ENCODE measurements at regions not wholly inside any gene's neighbourhood (a gene's known extent, or its start where the extent isn't known, plus 50 kb on each side); places are given as distances from the start of the nearest gene placed in this dataset.

DNA sequence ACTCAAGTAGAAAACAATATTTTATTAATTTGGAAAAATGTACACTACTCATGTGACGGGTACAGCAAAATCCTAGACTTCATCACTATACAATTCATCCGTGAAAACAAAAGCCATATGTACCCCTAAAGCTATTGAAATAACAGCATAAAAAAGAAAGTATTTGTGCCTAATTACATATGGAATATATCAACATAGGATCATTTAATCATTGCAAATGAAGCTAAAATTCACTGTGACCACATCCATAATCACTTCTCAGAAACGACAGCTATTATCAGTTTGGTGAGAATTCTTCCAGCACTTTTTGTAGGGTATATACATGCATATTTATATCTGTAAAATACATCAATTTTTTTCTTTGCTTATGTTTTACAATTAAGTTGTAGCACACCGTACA is 128.0 kb downstream of the ARL4A start:
- no peak for DNase-seq
- Mint-ChIP-seq H3K4me3 (ENCODE audit: unreplicated experiment) (no peak overlapping the region), H3K36me3 (ENCODE audit: unreplicated experiment) (no peaks in the 10 kb centered on the region), H3K4me1 (ENCODE audit: low read depth, unreplicated experiment) (no peaks in the 10 kb centered on the region), H3K27me3 (ENCODE audit: unreplicated experiment) (no peaks in the 10 kb centered on the region), H3K27ac (ENCODE audit: unreplicated experiment) (no peak overlapping the region), H3K9me3 (ENCODE audit: unreplicated experiment) (no peaks in the 10 kb centered on the region)
- TF ChIP-seq, protein P1, sequence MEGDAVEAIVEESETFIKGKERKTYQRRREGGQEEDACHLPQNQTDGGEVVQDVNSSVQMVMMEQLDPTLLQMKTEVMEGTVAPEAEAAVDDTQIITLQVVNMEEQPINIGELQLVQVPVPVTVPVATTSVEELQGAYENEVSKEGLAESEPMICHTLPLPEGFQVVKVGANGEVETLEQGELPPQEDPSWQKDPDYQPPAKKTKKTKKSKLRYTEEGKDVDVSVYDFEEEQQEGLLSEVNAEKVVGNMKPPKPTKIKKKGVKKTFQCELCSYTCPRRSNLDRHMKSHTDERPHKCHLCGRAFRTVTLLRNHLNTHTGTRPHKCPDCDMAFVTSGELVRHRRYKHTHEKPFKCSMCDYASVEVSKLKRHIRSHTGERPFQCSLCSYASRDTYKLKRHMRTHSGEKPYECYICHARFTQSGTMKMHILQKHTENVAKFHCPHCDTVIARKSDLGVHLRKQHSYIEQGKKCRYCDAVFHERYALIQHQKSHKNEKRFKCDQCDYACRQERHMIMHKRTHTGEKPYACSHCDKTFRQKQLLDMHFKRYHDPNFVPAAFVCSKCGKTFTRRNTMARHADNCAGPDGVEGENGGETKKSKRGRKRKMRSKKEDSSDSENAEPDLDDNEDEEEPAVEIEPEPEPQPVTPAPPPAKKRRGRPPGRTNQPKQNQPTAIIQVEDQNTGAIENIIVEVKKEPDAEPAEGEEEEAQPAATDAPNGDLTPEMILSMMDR (IDR thresholded peaks at IDR 0.05; ENCODE audit: partially characterized antibody, unreplicated experiment): no peak

DNA sequence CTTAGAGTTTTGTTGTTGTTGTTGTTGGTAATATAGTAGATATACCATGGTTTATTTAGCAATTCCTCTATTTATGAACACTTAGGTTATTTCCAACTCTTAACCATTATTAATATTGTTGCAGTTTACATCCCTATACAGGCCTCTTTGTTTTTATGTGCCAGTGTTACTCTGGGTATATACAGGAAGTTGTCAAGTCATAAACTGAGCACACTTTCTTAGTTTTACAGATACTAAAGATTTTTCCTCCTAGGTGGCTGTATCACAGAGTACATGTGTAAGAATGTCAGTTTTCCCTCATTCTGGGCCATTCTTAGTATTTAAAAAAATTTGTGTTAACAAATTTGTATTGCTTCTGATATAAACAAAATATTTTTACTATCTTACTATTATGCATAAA is 128.4 kb downstream of the ARL4A start:
- DNase-seq: no peak
- Mint-ChIP-seq H3K9me3 (ENCODE audit: unreplicated experiment) (no peaks in the 10 kb centered on the region), H3K4me1 (ENCODE audit: low read depth, unreplicated experiment) (no peaks in the 10 kb centered on the region), H3K27ac (ENCODE audit: unreplicated experiment) (no peak overlapping the region), H3K27me3 (ENCODE audit: unreplicated experiment) (no peaks in the 10 kb centered on the region), H3K36me3 (ENCODE audit: unreplicated experiment) (no peaks in the 10 kb centered on the region), H3K4me3 (ENCODE audit: unreplicated experiment) (no peak overlapping the region)
- TF ChIP-seq, protein P1 (IDR thresholded peaks at IDR 0.05; ENCODE audit: partially characterized antibody, unreplicated experiment): no peak

DNA sequence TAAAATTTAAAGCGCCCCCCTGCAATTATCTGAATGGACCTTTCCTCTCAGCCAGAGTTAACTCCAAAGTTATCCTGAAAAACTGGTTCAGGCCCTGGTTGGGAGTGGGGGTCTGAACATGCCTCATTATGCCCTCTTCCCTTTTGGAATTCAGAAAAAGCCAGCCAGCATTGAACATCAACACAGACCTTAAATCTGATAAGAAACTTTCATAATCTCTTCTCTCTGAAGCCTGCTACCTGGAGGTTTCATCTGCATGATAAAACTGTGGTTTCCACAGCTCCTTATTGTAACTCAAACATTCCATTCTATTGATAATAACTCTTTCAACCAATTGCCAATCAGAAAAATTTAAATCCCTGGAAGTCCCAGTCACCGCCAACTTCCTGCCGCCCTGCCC is 133.3 kb downstream of the ARL4A start:
- Mint-ChIP-seq H3K4me1 (ENCODE audit: low read depth, unreplicated experiment) (no peaks in the 10 kb centered on the region), H3K27ac (ENCODE audit: unreplicated experiment) (no peak overlapping the region), H3K36me3 (ENCODE audit: unreplicated experiment) (no peaks in the 10 kb centered on the region), H3K27me3 (ENCODE audit: unreplicated experiment) (no peaks in the 10 kb centered on the region), H3K4me3 (ENCODE audit: unreplicated experiment) (no peak overlapping the region), H3K9me3 (ENCODE audit: unreplicated experiment) (no peaks in the 10 kb centered on the region)
- TF ChIP-seq, protein P1 (IDR thresholded peaks at IDR 0.05; ENCODE audit: partially characterized antibody, unreplicated experiment): no peak
- DNase-seq: no peak

DNA sequence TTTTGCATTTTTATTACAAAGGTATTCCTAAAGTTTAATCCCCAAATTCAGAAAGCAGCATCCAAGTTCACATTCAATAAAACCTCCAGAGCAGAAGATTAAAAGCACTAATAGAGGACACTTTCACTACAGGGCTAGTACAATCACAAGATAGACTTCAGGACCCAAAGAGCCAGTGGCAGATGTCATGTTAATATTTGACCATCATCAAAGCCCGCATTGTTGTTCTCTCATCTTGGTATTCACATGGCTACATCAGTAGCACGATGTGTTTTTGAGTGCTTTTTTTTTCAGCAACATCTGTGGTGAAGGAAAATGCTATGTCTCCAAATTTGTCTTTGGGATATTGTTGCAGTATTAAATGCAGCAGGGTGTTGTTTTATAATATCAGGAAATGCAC is 134.3 kb downstream of the ARL4A start:
- Mint-ChIP-seq H3K9me3 (ENCODE audit: unreplicated experiment) (no peaks in the 10 kb centered on the region), H3K27me3 (ENCODE audit: unreplicated experiment) (no peaks in the 10 kb centered on the region), H3K4me1 (ENCODE audit: low read depth, unreplicated experiment) (no peaks in the 10 kb centered on the region), H3K36me3 (ENCODE audit: unreplicated experiment) (no peaks in the 10 kb centered on the region), H3K4me3 (ENCODE audit: unreplicated experiment) (no peak overlapping the region), H3K27ac (ENCODE audit: unreplicated experiment) (no peak overlapping the region)
- TF ChIP-seq, protein P1 (IDR thresholded peaks at IDR 0.05; ENCODE audit: partially characterized antibody, unreplicated experiment): no peak
- DNase-seq: no peak

DNA sequence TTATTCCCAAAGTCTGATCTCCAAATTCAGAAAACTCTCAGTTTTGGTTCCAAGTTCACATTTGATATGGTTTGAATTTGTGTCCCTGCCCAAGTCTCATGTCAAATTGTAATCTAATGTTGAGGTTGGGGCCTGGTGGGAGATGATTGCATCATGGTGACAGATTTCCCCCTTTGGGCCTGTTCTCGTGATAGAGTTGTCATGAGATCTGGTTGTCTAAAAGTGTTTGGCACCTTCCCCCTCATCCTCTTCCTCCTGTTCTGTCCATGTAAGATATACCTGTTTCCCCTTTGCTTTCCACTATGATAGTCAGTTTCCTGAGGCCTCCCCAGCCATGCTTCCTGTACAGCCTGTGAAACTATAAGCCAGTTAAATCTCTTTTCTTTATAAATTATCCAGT is 138.6 kb downstream of the ARL4A start:
- TF ChIP-seq, protein P1 (IDR thresholded peaks at IDR 0.05; ENCODE audit: partially characterized antibody, unreplicated experiment): no peak

More for the DNA sequence above, 138.6 kb downstream of the ARL4A start:
- H3K36me3 Mint-ChIP-seq (ENCODE audit: unreplicated experiment): no peaks in the 10 kb centered on the region
- no peak for DNase-seq
- H3K27ac Mint-ChIP-seq (ENCODE audit: unreplicated experiment): no peak overlapping the region
- H3K27me3 Mint-ChIP-seq (ENCODE audit: unreplicated experiment): no peaks in the 10 kb centered on the region
- no peak overlapping the region for H3K4me3 Mint-ChIP-seq (ENCODE audit: unreplicated experiment)
- H3K9me3 Mint-ChIP-seq (ENCODE audit: unreplicated experiment): no peaks in the 10 kb centered on the region
- no peaks in the 10 kb centered on the region for H3K4me1 Mint-ChIP-seq (ENCODE audit: low read depth, unreplicated experiment)
